ENCODE measurements at regions not wholly inside any gene's neighbourhood (a gene's known extent, or its start where the extent isn't known, plus 50 kb on each side); places are given as distances from the start of the nearest gene placed in this dataset.
"Not testable (repeated sequence)": the region's sequence is repeated elsewhere in the genome, so short reads cannot be mapped to it uniquely, and the experiment has no call there.

DNA sequence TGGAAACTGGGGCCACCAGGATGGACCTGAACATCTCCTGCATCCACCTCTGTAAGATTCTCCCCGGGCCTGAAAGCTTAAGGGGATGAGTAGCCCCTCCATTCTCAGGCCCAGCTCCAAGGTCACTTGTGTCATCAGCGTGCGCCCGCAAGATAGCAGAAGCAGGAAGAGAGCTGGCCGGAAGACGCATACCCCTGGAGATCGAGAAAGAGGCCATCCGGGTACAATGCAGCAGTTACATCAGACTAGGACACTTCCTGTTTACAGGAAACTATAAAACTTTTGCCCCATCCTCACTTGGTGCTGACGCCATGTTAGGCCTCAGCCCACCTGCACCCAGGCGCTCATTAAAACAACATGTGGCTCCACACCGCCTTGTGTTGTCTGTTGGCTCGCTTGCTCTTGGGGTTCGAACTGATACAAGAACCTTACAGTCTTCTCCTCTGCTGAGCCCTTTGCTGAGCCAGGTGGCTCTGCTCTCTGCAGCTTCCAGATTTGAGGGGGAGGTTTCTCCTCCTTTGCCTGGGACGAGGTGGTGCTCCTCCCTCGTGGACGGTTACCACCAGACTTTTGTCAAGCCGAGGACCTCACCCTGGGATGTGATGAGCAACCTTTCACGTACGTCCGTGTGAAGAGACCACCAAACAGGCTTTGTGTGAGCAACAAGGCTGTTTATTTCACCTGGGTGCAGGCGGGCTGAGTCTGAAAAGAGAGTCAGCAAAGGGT, 277.5 kb upstream of the C1orf174 start:
- no peak for DNase-seq

DNA sequence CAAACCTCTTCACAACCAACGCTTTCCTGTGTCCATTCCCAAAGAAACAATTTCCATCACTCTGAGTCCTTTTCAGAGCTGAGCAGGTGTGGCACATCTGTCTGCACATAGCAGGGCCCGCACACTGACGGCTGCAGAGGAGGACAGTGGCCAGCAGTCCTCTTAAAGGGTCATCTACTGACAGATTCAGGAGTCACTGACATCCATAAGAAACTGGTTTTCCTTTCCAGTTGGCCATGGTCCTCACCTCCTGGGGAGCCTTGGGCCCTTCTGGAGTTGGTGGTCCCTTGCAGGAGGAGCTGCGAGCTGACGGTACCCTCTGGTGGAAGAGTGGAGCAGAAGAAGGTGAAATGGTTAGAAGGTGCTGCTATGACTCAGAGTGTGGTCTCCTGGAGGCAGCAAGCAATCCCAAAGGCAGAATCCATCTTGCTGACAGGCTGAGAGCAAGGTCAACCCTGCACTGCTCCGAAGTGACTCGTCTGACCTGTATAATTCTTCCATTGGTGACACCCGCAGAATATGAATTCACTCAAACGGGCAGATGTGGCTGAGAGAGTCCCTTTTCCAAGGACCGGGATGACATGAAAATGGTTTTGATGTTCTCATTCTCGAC, 278.5 kb upstream of the C1orf174 start:
- DNase-seq, result no peak

GRCh38 chr1:4179914-4180735, 280.1 kb upstream of the C1orf174 start:
- DNase-seq, result no peak

DNA sequence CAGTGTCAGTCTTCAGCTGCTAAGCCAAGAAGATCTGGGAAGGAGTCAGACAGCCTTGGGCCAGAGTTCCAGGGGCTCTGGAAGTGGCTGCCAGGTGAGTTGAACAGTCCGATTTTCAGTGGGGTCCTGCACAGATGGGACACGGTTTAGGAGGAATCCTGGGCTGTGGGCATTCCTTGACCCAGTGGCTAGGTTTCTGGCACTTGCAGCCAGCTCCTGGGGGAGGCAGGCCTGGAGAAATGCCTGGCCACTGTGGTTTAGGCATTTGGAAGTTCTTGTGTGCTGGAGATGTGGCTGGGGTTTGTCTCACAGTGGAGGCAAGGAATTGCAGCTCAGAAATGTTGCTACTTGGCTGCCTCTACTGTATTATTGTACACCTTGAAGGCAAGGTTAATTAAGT, 286.4 kb upstream of the C1orf174 start:
- not testable (repeated sequence) for DNase-seq

DNA sequence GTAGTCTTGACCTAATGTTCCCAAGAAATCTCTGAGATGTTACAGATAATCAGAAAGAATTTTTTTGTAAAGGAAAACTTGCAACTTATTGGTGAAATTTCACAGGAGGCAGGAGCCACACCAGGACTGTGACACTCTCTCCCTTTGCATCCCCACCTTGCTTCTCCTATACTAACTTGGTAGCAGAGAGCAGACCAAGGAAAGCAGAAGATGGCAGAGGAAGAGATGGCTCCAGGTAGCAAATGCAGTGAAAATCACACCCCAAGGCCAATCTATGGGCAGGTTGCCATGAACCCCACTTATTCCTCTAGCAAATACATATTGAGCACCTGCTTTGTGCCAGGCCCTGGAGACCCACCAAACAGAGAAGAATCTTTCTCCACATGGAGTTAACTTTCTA, 303.4 kb upstream of the C1orf174 start:
- no peak for DNase-seq

DNA sequence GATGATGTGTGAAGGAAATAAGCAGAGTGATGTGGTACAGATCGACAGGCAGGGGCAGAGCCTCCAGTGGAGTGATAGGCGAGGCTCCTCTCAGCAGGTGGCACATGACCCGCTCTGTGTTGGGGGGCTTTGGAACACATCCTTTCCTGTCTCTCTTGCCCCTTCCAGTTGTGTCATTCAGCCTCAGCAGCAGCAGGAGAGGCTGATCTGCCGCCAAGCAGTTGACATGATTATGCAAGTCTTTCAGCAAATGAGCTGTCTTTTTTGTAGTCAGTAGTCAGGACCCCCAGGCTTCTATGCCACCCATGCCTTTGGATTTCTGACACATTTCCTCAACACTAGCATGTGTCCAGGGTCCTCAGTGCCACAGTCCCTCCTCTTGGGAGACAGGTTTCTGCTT, 307.1 kb upstream of the C1orf174 start:
- DNase-seq, result no peak

DNA sequence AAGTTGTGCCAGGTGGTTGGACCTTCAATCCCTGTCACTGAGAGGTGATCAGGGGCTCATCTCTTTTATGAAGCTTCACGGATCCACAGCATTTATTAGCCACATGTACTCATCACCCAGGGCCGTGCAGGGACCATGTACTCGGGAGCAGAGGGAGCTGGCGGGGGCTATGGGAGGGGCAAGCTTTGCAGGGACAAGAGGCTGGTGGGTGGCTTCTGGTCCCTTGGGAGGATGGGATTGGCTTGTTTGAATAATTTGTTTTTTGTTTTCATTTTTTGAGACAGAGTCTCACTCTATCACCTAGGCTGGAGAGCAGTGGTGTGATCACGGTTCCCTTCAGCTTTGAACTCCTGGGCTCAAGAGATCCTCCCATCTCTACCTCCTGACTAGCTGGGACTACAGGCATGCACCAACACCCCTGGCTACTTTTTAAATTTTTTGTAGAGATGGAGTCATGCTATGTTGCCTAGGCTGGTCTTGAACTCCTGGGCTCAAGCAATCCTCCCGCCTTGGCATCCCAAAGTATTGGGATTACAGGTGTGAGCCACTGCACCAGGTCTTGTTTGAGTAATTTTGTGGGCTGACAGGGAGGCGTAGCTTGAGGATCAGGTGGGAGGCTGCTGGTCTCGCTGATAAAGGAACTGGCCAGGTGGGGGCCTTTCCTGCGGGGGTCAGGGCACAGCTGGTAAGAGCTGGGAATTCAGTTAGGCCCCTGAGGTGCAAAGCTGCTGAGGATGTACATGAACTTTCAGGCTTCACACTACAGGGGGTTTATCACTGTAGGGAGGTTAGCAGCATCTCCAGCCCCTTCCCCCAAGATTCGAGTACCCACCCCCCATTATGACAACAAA, 308.0 kb upstream of the C1orf174 start:
- no peak for DNase-seq

DNA sequence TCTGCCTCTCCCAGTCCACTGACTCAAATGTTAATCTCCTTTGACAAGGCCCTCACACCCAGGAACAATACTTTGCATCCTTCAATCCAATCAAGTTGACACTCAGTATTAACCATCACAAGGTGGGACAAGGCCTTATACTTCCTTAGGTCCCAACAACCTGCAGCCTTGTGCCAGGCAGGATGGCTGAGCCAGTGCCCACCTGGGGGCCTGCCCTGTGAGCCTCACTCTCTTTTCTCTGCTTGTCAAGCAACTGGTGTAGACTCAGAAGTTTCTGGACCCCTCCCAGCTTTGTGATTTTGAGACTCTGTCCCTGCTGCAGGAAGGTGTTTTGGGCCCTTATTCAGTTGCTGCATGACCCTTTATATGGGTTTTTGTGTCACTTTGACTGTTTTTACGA, 310.0 kb upstream of the C1orf174 start:
- no peak for DNase-seq

DNA sequence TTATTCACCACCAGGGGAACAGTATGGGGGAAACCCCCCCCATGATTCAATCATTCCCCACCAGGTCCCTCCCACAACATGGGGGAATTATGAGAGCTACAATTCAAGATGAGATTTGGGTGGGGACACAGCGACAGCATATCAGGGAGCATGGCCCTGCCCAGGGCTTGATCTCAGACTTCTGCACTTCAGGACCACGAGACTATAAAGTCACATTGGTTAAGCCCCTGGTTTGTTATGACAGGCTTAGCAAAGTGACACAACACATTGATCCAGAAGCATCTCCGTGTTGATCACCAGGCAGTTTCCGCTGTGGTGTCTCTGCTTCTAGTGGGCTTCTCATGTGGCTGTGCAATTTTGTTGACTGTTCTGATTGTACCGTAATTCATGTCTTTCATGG, 312.7 kb upstream of the C1orf174 start:
- no peak for DNase-seq

DNA sequence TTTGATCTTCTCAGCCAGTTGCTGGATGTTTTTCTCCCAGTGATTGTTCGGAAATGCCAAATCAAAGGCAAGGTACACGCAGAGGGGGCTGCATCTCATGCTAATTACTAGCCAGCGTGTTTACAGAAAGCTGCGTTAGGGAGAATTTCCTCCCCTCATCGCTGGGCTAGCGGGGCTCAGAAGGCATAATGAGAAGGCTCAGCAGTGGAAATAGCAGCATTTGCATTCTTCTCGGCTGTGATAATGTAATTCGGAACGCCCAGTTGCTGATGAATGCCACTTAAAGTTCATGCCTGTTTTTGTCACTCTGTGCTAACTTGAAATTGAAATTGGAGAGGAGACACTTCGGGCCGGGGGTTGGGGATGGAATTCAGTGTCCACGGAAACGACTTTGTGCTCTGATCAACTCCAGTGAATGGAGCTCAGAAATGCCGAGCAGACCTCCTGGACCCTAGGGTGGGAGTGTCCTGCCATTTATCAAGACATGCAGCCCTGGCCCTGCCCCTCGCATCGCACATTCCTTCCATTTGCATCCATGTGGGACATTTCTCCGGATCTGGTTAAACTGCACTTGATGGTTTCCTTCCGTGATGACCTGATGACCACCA, 313.4 kb upstream of the C1orf174 start:
- no peak for DNase-seq

DNA sequence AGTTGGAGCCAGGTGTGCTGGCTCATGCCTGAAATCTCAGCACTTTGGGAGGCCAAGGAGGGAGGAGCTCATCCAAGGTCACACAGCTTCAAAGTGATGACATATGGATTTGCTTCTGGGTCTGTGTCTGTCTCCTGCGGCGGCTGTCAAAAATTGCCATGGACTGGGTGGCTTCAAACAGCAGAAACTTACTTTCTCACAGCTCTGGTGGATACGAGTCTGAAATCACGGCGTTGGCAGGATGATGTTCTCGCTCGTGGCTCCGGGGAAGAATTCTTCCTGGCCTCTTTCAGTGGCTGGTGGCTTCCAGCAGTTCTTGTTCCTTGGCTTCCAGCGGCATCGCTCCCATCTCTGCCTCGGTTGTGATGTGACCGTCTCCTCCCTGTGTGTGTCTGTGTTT, 314.8 kb upstream of the C1orf174 start:
- DNase-seq, result no peak

- no peak for DNase-seq
These were observed 315.3 kb upstream of the C1orf174 start for GRCh38 chr1:4215391-4215790.

DNA sequence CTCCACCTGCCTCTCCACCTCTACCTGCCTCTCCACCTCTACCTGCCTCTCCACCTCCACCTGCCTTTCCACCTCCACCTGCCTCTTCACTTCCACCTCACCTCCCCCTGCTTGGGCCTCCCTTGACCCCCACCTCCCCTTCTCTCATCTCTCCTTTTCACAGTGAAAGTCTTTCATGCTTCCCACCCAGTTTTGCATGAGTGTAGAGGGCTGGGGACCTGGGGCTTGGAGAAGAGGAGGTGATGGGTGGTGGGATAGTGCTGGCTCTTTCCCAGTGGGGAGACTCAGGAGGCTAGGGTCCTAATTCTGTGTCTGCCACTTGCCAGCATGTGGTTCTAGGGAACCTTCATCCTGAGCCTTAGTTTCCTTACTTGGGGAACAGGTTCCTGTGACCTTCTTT, 316.2 kb upstream of the C1orf174 start:
- no peak for DNase-seq

- no peak for DNase-seq
These were observed 318.5 kb upstream of the C1orf174 start for GRCh38 chr1:4218619-4219018.

GRCh38 chr1:4219111-4219510, 319.0 kb upstream of the C1orf174 start:
- DNase-seq, result no peak

GRCh38 chr1:4219826-4220225, 319.8 kb upstream of the C1orf174 start:
- no peak for DNase-seq

DNA sequence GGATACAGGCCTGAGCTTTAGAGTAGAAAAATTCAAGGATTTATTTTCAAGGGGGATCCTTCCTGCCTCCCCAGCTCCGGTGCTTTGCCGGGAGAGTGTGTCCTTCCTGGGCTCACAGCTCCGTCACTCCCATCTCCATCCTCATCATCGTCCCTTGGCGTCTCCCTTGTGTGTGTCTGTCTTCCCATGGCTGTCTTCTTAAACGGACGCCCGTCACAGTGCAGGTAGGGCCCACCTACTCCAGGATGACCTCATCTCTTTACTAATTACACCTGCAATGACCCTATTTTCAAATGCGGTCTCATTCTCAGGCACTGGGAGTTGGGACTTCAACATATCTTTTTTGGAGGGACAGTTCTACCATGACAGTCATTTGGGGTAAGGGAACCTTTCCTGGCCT, 320.3 kb upstream of the C1orf174 start:
- DNase-seq, result no peak

DNA sequence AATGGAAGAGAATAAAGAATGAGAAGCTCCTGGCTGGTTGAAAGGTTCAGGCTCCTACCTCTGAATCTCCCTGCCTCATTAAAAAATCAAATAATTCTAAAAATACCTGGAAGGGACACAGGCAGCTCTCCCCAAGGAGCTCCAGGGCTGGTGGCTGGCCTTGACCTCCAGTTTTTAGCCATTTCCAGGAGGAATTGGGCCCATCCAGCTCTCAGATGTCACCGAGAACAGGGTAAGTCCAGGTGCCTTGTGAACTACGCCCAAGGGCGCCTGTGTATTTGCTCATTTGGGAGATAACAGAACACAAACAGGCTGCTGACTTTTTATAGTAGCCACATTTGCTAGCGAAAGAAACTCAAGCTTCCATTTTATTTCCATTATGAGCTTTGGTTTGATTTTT, 321.0 kb upstream of the C1orf174 start:
- DNase-seq, result no peak

DNA sequence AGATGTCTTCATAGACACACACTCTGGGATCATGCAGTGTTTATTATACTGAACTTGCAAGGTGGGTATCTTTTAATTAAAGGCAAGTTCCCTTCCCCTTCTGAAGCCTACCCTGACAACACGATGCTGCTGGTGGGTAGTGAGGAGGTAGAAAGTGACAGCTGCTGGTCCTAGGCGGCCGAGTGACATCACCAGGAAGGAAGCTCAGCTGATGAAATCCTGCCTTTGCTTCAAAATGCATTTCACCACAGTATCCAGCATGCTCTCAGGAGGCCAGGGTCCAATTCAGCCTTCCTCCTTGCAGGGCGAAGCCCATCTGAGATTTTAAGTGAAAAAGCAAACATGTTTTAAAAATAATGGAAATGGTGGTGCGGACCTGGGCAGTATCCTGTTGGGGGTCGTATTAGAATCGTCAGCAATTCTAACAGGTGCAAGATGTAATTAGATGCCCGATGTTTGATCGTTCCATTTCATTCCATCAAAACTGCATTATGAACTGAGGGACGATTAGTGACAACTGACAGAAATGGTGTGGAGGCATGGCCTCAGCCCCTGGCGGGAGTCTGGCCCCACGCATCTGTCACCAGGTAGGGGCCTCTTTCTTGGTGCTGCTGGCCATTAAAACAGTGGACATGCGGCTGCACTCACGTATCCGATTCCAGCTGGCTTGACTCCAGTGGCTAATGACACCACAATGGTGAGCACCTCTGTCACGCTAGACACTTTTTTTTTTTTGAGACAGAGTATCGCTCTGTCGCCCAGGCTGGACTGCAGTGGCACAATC, 324.8 kb upstream of the C1orf174 start:
- no peak for DNase-seq

GRCh38 chr1:4227986-4228385, 327.9 kb upstream of the C1orf174 start:
- DNase-seq, result no peak

GRCh38 chr1:4253935-4254334, 353.9 kb upstream of the C1orf174 start:
- DNase-seq, result no peak

- DNase-seq, result no peak
These were observed 356.3 kb upstream of the C1orf174 start for GRCh38 chr1:4256351-4256750.
